ENCODE measurements at regions not wholly inside any gene's neighbourhood (a gene's known extent, or its start where the extent isn't known, plus 50 kb on each side); places are given as distances from the start of the nearest gene placed in this dataset.
"Not testable (repeated sequence)": the region's sequence is repeated elsewhere in the genome, so short reads cannot be mapped to it uniquely, and the experiment has no call there.

- DNase-seq: no peak
Measured at GRCh38 chr9:71504636-71505035, 263.7 kb downstream of the CEMIP2 start.

DNA sequence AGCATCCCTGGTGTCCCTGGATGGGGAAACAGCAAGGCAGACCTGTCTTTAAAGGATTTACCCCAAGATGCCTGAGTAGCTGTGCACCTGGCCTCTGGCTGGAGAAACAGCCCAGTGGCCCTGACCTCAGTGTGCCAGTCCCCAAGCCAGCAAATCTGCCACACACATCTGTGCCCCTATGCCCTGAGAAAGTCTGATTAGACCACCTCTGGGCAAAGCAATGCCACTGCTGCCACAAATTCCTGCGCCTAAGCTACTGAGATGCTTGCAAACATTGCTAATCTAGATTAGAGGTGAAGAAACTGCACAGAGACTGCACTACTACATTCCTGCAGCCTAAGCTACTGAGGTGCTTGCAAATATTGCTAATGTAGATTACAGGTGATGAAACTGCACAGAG lies 269.6 kb downstream of the CEMIP2 start:
- DNase-seq: no peak

DNA sequence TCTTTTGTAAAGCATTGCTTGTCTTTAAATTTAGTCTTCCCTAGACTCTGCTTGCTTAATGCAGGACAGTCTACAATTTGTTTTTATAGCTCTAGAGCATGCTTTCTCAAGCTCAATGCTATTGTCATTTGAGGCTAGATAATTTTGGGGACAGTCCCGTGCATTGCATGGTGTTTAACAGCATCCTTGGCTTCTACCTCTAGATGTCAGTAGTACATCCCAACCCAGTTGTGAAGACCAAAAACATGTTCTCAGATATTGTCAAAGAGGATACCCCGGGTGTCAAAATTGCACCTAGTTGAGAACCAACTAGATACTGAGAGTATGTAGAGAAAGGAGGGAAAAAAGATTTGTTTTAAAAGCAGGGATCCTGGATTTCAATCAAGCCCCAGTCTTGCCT lies 277.5 kb downstream of the CEMIP2 start:
- DNase-seq: no peak

- DNase-seq: no peak
Measured at GRCh38 chr9:71487061-71487460, 281.3 kb downstream of the CEMIP2 start.

DNA sequence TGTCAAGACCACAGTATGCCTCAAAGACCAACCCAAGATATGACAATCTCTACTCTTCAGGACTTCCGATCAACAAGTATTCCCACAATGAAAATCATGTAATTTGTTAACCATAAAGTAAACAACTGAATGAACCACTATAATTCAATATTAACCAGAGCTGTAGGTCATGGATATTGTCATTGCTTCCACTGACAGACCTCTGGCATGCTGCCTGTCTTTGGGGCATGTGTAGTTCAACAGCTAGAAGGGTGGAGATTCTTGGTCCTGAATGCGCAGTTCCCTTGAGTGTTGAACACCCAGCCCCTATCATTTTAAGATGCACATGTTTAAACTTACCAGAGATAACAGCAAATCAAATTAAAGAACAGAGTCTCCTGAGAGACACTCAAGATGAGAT lies 283.0 kb downstream of the CEMIP2 start:
- no peak for DNase-seq

DNA sequence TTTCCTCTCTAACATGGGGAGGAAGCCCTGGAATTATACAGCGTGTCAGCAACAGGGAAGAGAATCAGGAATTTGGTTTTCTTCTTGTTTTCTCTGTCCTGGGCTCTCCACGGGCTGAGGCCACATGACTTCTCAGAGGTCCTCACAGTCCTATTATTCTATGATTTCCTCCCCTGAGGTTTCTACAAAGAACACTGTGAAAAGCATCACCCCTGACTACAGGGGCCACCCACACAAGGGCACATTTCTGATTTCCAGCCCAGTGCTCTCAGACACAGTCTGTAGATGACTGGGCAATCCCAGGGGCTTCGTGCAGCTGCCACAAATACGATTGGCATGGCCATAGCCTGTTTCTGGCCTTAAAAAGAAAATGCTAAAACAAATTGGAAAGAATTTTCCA lies 284.9 kb downstream of the CEMIP2 start:
- no peak for DNase-seq

- DNase-seq: no peak
Measured at GRCh38 chr9:71479621-71480020, 288.7 kb downstream of the CEMIP2 start.

DNA sequence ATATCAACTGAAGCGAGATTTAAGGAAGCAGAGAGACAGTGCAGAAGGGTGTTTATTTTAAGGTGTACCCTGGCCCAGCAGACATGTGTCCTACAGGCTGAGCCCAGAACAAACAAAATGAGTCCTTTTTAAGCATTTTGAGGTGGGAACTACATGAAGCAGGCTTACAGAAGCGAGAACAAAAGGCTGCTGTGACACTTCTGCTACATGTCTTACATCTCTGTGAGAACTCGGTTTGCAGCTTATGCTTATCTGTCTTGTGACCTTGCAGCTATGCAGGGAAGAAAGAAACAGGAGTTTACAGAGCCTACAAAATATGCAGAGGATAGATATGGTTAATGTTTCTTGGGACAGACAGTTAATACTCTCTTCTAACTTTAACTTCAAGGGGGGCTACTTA lies 295.9 kb downstream of the CEMIP2 start:
- no peak for DNase-seq

DNA sequence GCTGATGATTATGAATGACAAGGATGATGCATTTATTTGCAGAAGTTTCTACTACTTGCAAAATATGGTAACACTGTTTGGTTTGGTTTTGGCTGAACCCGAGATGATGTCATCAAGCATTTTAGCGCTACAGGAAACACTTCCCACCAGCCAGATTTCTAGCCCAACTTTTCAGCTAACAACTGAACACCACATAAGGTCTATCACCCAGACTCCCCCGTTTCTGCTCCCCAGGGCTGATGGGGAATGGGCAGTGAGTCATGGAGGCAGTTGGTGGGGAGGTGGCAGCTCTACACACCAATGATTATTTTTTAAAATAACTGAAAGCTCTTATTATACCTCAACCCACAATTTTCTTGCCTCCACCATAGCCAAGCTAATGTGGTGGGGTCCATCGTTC lies 302.9 kb downstream of the CEMIP2 start:
- DNase-seq: no peak

- no peak for DNase-seq
Measured at GRCh38 chr9:71459082-71459481, 309.2 kb downstream of the CEMIP2 start.

GRCh38 chr9:71446473-71447411 lies 321.6 kb downstream of the CEMIP2 start:
- peak; percentile 61 for DNase-seq

- DNase-seq: no peak
Measured at GRCh38 chr9:71446106-71446472, 322.2 kb downstream of the CEMIP2 start.

- no peak for DNase-seq
Measured at GRCh38 chr9:71442937-71443336, 321.5 kb upstream of the TRPM3 start.

DNA sequence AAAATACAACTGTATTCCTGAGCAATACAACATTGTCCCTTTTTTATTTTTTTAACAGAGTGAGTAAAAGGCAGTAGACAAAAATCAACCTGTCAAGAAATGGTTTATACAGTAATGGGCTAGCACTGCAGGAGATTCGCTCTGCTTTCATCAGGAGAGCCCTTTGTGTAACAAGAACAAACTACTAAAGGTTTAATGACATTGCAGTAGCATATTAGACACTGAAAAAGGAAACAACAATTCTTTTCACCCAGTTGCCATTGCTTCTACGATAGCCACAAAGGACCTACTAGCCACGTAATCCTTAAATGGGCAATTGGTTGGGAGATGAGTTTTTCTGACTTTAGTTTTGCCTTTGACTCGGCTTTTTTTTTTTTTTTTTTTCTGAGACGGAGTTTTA lies 319.8 kb upstream of the TRPM3 start:
- no peak for DNase-seq

GRCh38 chr9:71431931-71432330 lies 310.5 kb upstream of the TRPM3 start:
- no peak for DNase-seq

GRCh38 chr9:71407341-71407740 lies 285.9 kb upstream of the TRPM3 start:
- DNase-seq: not testable (repeated sequence)

GRCh38 chr9:71403106-71403505 lies 281.7 kb upstream of the TRPM3 start:
- DNase-seq: no peak

DNA sequence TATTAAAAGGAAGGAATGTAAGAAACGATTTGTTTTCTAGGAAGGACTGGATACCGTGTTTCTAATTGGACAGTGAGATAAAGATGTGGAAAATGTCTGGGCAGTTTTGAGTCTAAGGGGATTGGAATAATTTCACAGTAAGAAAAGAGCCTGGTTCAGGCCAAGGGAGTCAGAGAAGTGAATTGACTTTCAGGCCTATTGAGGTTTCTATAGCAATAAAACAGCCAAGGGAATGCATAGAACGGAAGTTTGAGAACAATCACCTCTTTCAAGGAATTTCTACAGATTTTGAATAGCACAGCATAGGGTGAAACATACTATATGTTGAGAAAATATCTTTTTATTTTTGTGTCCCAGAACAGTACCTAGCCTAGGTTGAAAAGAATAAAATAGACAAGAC lies 271.6 kb upstream of the TRPM3 start:
- DNase-seq: no peak

DNA sequence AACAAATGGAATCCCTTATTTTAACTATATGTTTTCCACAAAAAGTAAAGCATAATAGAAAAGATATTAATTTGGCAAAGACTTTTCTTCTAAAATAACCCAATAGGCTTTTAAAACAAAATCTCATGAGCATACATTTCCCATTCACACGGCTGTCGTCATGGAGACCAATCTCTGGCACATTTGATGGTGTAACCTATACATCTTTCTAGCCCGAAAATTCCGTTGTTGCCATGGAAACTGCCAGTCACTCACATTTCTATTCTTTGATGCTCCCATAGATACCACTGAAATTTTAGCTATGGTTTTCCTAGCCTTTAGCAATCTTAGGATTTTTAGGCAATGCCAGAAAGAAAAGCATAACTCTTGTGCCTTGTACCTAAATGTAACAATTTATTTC lies 262.9 kb upstream of the TRPM3 start:
- DNase-seq: no peak

- DNase-seq: no peak
Measured at GRCh38 chr9:71383308-71383940, 262.0 kb upstream of the TRPM3 start.

- DNase-seq: no peak
Measured at GRCh38 chr9:71368157-71368556, 246.7 kb upstream of the TRPM3 start.

DNA sequence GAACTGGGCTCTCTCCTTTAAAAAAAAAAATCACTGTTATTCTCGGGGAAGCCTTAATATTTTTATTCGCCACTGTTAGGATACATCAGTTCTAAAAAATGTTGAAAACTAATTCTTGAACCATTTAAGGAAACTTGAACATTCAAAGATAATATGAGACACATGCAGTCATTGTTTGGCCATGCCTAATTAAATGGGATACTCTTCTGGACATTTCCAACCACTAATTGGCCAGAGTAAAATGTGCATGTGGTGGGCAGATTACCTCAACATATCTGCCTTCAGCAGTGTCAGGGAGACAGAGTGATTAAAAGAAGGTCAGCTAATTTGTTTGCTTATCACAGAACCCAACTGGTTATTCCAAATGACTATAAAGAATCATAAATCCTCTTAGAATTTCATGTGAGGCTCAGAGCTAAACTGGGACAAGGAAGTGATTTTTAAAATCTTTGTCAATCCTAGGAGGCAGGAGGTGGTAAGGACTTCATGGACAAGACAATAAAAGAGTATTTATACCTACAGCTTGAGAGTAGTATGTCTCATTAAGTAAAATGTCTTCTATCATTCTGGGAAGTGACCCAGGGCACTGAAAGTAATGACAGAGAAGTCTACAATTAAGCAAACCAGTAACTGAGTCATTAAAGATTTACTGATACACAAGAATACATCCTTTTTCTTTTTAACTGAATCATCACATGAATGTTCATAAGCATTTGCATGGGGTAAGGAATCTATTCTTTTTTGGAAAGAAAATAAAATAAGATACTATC lies 242.9 kb upstream of the TRPM3 start:
- DNase-seq: no peak

DNA sequence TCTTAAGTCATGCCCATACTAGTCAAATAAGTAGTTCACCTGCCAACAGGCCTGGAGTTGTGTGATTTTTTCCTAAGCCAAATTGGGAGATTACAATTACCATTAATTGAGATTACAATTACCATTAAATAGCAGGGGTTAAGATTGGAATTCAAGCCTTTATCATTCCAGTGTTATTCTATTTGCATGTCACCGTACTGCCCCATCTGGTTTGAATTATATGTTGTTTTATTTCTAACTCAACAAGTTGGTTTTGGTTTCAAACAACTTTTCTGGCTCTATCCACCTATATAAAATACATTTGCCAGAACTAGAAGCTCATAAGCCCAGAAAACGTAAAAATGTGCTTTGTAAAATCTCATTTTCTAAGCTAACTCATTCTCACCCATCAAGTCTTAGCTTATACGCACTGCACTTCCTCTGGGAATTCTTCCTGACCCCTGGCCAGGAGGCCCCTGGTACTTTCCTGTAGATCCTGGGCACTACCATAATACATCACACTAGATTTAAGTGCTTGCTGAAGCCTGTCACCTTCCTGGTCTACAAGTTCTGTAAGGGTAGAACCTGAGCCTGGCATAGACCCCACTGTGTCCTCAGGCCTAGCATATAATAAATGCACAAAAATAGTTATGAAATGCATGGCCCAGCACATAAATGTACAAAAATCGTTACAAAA lies 242.0 kb upstream of the TRPM3 start:
- DNase-seq: no peak
